Gastrocnemius medialis (tissue), 4 donors: ENCODE measurements at regions not wholly inside any gene's neighbourhood (a gene's known extent, or its start where the extent isn't known, plus 50 kb on each side); places are given as distances from the start of the nearest gene placed in this dataset.

ENCODE experiments used
- ATAC-seq, 2 donors: fragments of 150-250 bp; one replicate each; pipeline ENCODE4 v1.9.1; 2016
- DNase-seq, 2 donors: peaks; one replicate each; pipeline ENCODE4 v3.0.0-alpha.2; 2019
- H3K27ac ChIP-seq, 4 donors: fragments of 200-600 bp; sonication (generic); 1 replicate in 1 of 4; 2 replicates in 3 of 4; pipeline ENCODE4 v1.5.1; 2016 to 2018; ENCODE audit warnings: mild to moderate bottlenecking in 2 of 4, moderate library complexity in 1 of 4
- H3K27me3 ChIP-seq, 3 donors: fragments of 200-600 bp; sonication (generic) in 2 of 3; 1 replicate in 1 of 3; 2 replicates in 2 of 3; pipeline versions ENCODE4 v1.5.1 to v1.6.0; 2016 to 2019; ENCODE audit warnings: mild to moderate bottlenecking in 1 of 3, moderate library complexity in 1 of 3
- H3K36me3 ChIP-seq, 2 donors: fragments of 200-600 bp; sonication (generic) in 1 of 2; one replicate each; pipeline ENCODE4 v1.5.1; 2017 to 2018
- H3K4me1 ChIP-seq, 2 donors: fragments of 200-600 bp; sonication (generic) in 1 of 2; one replicate each; pipeline ENCODE4 v1.5.1; 2016 to 2017; ENCODE audit warnings: mild to moderate bottlenecking in 2 of 2
- H3K4me3 ChIP-seq, 4 donors: fragments of 200-600 bp; sonication (generic) in 3 of 4; 1 replicate in 1 of 4; 2 replicates in 3 of 4; pipeline ENCODE4 v1.5.1; 2016 to 2019; ENCODE audit warnings: mild to moderate bottlenecking in 2 of 4
- H3K9me3 ChIP-seq, 3 donors: fragments of 200-600 bp; sonication (generic) in 2 of 3; 1 replicate in 1 of 3; 2 replicates in 2 of 3; pipeline ENCODE4 v1.5.1; 2016 to 2019
- POLR2A ChIP-seq, 2 donors: fragments of 450-650 bp; IDR thresholded peaks; one replicate each; pipeline ENCODE4 v1.6.1; 2017; ENCODE audit warnings: antibody characterized with exemption in 2 of 2, mild to moderate bottlenecking in 2 of 2, moderate library complexity in 2 of 2
- in situ Hi-C, 4 donors: fragments of 200-750 bp; cut with MboI; loops; one replicate each; pipeline versions ENCODE4 v1.15.0 to v1.8.0; 2017; ENCODE audit warnings: low sequenced_read_pairs in 4 of 4
- intact Hi-C: fragments of 100-400 bp; cut with DNase I; formaldehyde crosslinking; loops from one replicate; pipeline ENCODE4 v1.15.1; 2023; ENCODE audit warnings: low total_unique reads
- TF ChIP-seq, protein P1 (sequence below), 5 experiments: fragments of 450-650 bp in 3 of 5; fragments of 200-600 bp in 2 of 5; sonication (generic) in 2 of 5; IDR thresholded peaks in 4 of 5; conservative IDR thresholded peaks in 1 of 5; 1 replicate in 4 of 5; 2 replicates in 1 of 5; pipeline ENCODE4 v1.5.1; 2016 to 2019; ENCODE audit warnings: antibody characterized with exemption in 5 of 5, mild to moderate bottlenecking in 3 of 5, moderate library complexity in 3 of 5

DNA sequence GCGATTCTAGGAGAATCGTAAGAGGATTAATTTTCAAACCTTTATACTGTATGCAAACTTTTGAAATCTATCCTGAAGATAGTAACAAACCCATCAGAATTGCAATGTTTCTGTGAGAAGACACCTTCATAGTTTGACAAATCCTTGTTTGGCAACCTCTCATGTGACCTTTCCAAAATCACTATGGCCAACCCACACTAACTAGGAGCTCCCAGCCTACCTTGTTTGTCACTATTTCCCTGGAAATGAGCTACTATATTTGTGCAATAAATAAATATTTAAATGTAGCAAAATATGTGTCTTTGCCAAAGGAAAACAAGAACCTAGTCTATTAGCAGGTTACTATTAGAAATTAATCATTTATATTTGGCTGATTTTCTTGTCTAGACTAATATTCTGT is 173.7 kb downstream of the PPP1R2C start:
- Histone ChIP-seq H3K9me3 (no peaks in the 10 kb centered on the region), H3K36me3 (no peaks in the 10 kb centered on the region), H3K4me3 (no peak overlapping the region), H3K27me3 (no peaks in the 10 kb centered on the region), H3K4me1 (no peaks in the 10 kb centered on the region), H3K27ac (no peak overlapping the region)
- ATAC-seq (no peak), DNase-seq (no peak)
- TF ChIP-seq POLR2A (IDR thresholded peaks at IDR 0.05): no peak
- TF ChIP-seq, protein P1, sequence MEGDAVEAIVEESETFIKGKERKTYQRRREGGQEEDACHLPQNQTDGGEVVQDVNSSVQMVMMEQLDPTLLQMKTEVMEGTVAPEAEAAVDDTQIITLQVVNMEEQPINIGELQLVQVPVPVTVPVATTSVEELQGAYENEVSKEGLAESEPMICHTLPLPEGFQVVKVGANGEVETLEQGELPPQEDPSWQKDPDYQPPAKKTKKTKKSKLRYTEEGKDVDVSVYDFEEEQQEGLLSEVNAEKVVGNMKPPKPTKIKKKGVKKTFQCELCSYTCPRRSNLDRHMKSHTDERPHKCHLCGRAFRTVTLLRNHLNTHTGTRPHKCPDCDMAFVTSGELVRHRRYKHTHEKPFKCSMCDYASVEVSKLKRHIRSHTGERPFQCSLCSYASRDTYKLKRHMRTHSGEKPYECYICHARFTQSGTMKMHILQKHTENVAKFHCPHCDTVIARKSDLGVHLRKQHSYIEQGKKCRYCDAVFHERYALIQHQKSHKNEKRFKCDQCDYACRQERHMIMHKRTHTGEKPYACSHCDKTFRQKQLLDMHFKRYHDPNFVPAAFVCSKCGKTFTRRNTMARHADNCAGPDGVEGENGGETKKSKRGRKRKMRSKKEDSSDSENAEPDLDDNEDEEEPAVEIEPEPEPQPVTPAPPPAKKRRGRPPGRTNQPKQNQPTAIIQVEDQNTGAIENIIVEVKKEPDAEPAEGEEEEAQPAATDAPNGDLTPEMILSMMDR (IDR thresholded peaks at IDR 0.05 in 4 of 5, conservative IDR thresholded peaks at IDR 0.05 in 1 of 5): no peak
- intact Hi-C loops: no loop called here
- in situ Hi-C loops: no loop called here

DNA sequence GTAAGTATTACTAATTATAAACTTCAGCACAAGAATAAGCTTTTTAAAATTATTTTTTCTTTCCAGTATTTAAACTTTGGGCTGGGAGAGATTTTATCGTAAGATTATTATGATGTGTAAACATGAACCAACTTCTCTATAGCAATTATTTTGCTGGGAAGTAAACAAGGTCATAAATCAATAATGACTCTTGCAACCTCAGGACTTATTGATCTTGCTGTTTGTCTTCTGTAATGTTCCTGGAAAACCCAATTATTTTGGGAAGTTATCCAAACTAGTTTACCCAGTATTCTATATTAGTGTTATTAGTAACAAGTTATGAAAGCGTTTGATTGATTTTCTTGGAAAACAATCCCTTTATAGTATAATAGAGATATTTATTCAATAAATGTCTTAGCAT is 174.9 kb downstream of the PPP1R2C start:
- intact Hi-C loops: no loop called here
- no peak overlapping the region for H3K27ac ChIP-seq

DNA sequence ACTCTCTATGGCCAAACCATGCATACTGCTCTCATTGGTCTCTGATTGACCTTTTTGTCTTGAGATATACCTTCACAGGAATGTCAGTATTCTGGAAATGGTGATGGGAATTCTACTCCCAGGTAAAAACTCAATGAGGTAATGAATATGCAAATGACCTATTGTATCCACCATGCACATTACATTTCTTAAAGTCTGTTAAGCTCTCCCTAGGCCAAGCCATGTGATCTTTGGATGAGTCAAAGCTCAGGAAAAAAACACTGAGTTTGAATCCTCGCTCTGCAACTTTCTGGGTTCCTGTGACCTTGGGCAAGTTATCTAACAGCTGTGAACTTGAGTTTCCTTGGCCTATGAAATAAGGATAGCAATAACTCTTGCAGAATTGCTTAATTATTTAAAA is 175.4 kb downstream of the PPP1R2C start:
- no peak overlapping the region for H3K4me3 ChIP-seq
- H3K27me3 ChIP-seq: no peaks in the 10 kb centered on the region
- intact Hi-C loops: no loop called here
- ATAC-seq (no peak), DNase-seq (no peak)
- no peaks in the 10 kb centered on the region for H3K9me3 ChIP-seq
- H3K27ac ChIP-seq: no peak overlapping the region
- no peak for TF ChIP-seq POLR2A (IDR thresholded peaks at IDR 0.05)
- TF ChIP-seq, protein P1 (IDR thresholded peaks at IDR 0.05 in 4 of 5, conservative IDR thresholded peaks at IDR 0.05 in 1 of 5): no peak
- no peaks in the 10 kb centered on the region for H3K36me3 ChIP-seq
- H3K4me1 ChIP-seq: no peaks in the 10 kb centered on the region
- in situ Hi-C loops: no loop called here

More for the DNA sequence above, 174.9 kb downstream of the PPP1R2C start:
- Histone ChIP-seq H3K27me3 (no peaks in the 10 kb centered on the region), H3K4me1 (no peaks in the 10 kb centered on the region), H3K36me3 (no peaks in the 10 kb centered on the region), H3K9me3 (no peaks in the 10 kb centered on the region), H3K4me3 (no peak overlapping the region)
- no peak for TF ChIP-seq POLR2A (IDR thresholded peaks at IDR 0.05)
- TF ChIP-seq, protein P1 (IDR thresholded peaks at IDR 0.05 in 4 of 5, conservative IDR thresholded peaks at IDR 0.05 in 1 of 5): no peak
- in situ Hi-C loops: no loop called here
- DNase-seq (no peak), ATAC-seq (no peak)

DNA sequence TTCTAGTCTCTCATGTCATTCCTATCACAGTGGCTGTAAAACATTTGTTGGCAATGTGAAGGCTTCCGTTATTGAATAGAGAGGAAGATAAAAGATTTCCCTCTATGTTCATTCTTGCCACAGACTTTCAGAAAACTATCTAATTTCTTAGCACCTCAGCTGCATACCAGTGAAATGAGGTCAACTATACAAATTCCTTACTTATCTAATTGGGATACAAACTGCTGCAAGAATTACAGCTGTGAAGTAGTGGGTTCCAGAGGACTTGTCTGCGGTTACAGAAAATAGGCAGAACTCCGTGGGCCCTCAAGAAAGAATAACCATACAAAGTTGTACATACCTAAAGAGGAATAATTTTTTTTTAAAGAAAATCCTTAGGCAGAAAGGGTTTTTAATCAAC is 175.8 kb downstream of the PPP1R2C start:
- ATAC-seq (no peak), DNase-seq (no peak)
- no peak overlapping the region for H3K27ac ChIP-seq
- H3K4me1 ChIP-seq: no peaks in the 10 kb centered on the region
- TF ChIP-seq, protein P1 (IDR thresholded peaks at IDR 0.05 in 4 of 5, conservative IDR thresholded peaks at IDR 0.05 in 1 of 5): no peak
- no peak for TF ChIP-seq POLR2A (IDR thresholded peaks at IDR 0.05)
- H3K4me3 ChIP-seq: no peak overlapping the region
- intact Hi-C loops (no loop called here), in situ Hi-C loops (no loop called here)
- no peaks in the 10 kb centered on the region for H3K36me3 ChIP-seq
- no peaks in the 10 kb centered on the region for H3K27me3 ChIP-seq
- no peaks in the 10 kb centered on the region for H3K9me3 ChIP-seq

DNA sequence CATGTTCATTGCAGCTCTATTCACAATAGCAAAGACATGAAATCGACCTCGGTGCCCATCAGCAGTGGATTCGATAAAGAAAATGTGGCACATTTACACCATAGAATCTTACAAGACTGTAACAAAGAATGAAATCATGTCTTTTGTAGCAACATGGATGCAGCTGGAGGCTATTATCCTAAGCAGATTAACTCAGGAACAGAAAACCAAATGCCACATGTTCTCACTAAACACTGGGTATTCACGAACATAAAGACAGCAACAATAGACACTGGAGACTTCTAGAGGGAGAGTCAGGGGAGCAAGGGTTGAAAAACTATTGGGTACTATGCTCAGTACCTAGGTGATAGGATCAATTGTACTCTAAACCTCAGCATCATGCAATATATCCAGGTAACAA is 180.5 kb downstream of the PPP1R2C start:
- TF ChIP-seq POLR2A (IDR thresholded peaks at IDR 0.05): no peak
- TF ChIP-seq, protein P1 (IDR thresholded peaks at IDR 0.05 in 4 of 5, conservative IDR thresholded peaks at IDR 0.05 in 1 of 5): no peak
- Histone ChIP-seq H3K4me1 (no peaks in the 10 kb centered on the region), H3K27ac (no peak overlapping the region), H3K9me3 (no peaks in the 10 kb centered on the region), H3K36me3 (no peaks in the 10 kb centered on the region), H3K27me3 (no peaks in the 10 kb centered on the region), H3K4me3 (no peak overlapping the region)
- no peak for DNase-seq
- intact Hi-C loops: no loop called here
- no peak for ATAC-seq
- in situ Hi-C loops: no loop called here
